BJ (cell line): ENCODE measurements at regions not wholly inside any gene's neighbourhood (a gene's known extent, or its start where the extent isn't known, plus 50 kb on each side); places are given as distances from the start of the nearest gene placed in this dataset.
"Not testable (repeated sequence)": the region's sequence is repeated elsewhere in the genome, so short reads cannot be mapped to it uniquely, and the experiment has no call there.

ENCODE experiments used
- CTCF ChIA-PET: fragments of 350-600 bp; formaldehyde crosslinking; extraction: SDS; loops from one replicate; lab custom pipeline; 2021; ENCODE audit warnings: antibody characterized with exemption, inconsistent platforms; lab: Yijun Ruan, JAX
- POLR2A ChIA-PET: fragments of 300-600 bp; sonication (Branson Sonifier 250); formaldehyde crosslinking; extraction: SDS; loops from one replicate; lab custom pipeline; 2021; ENCODE audit warnings: antibody characterized with exemption; lab: Charles Lee
- DNase-seq: peaks from one replicate; pipeline ENCODE4 v3.0.0-alpha.2; 2011; ENCODE audit warnings: low read depth
- H3K27me3 ChIP-seq: 2 replicates; pipeline ENCODE4 v1.6.0; 2011; ENCODE audit warnings: low read length; ENCODE audit not compliant: control insufficient read depth, insufficient read depth
- H3K36me3 ChIP-seq: 2 replicates; pipeline ENCODE4 v1.5.1; 2011; ENCODE audit warnings: low read length; ENCODE audit not compliant: control insufficient read depth, insufficient read depth
- H3K4me3 ChIP-seq: 2 replicates; pipeline ENCODE4 v1.5.1; 2011; ENCODE audit warnings: low read depth, mild to moderate bottlenecking, control low read depth, low read length
- CTCF ChIP-seq: IDR thresholded peaks from 2 replicates; pipeline ENCODE4 v1.5.1; 2011; ENCODE audit warnings: low read depth, mild to moderate bottlenecking, control low read depth, inconsistent platforms, low read length, moderate library complexity; ENCODE audit not compliant: insufficient read depth

- Histone ChIP-seq H3K4me3 (no peak overlapping the region), H3K36me3 (no peaks in the 10 kb centered on the region), H3K27me3 (no peaks in the 10 kb centered on the region)
- TF ChIP-seq CTCF, result no peak
- ChIA-PET POLR2A (interaction anchor here (0.6 kb wide), 1 partner anchor 15 kb away, joined by 3 read pairs; no protein-coding TSS in a partner anchor), CTCF (interaction anchor here (0.7 kb wide), 1 partner anchor 219 kb away, joined by 3 read pairs; no protein-coding TSS in a partner anchor)
- DNase-seq, result no peak
Measured at GRCh38 chr5:125073090-125073489, 326.7 kb upstream of the ZNF608 start.

DNA sequence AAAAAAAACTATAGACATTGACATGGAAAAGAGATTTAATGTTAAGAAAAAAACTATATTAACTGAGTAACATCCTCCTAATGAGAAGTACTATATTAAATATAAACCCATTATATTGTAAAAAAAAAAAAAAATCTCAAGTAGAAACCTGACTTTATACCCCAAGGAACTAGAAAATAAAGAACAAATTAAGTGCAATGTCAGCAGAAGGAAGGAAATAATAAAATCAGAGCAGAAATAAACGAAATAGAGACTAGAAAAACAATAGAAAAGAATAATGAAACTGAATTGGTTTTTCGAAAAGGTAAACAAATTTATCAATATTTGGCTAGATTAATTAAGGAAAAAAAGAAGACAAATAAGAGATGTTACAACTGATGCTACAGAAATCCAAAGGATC is 329.1 kb upstream of the ZNF608 start:
- no peak overlapping the region for H3K4me3 ChIP-seq
- H3K36me3 ChIP-seq, result no peaks in the 10 kb centered on the region
- DNase-seq, result no peak
- POLR2A ChIA-PET, result no interaction called here
- no peaks in the 10 kb centered on the region for H3K27me3 ChIP-seq
- no peak for TF ChIP-seq CTCF
- CTCF ChIA-PET, result no interaction called here

- DNase-seq, H3K4me3 ChIP-seq, H3K36me3 ChIP-seq, POLR2A ChIA-PET, H3K27me3 ChIP-seq, CTCF ChIA-PET: not testable (repeated sequence)
Measured at GRCh38 chr5:125079028-125079427, 332.6 kb upstream of the ZNF608 start.

GRCh38 chr5:125081101-125081500 is 334.7 kb upstream of the ZNF608 start:
- ChIA-PET CTCF (interaction anchor here (0.7 kb wide), 1 partner anchor 1367 kb away, joined by 3 read pairs; no protein-coding TSS in a partner anchor), POLR2A (no interaction called here)
- Histone ChIP-seq H3K4me3 (no peak overlapping the region), H3K27me3 (no peaks in the 10 kb centered on the region), H3K36me3 (no peaks in the 10 kb centered on the region)
- no peak for TF ChIP-seq CTCF
- no peak for DNase-seq

GRCh38 chr5:125083981-125084380 is 337.5 kb upstream of the ZNF608 start:
- POLR2A ChIA-PET, result interaction anchor here (0.6 kb wide), 1 partner anchor 487 kb away, joined by 3 read pairs; no protein-coding TSS in a partner anchor
- DNase-seq, result peak; percentile 91
- H3K4me3 ChIP-seq, result no peak overlapping the region
- no peaks in the 10 kb centered on the region for H3K36me3 ChIP-seq
- no peak for TF ChIP-seq CTCF
- no peaks in the 10 kb centered on the region for H3K27me3 ChIP-seq
- CTCF ChIA-PET, result interaction anchor here (0.6 kb wide), 1 partner anchor 333 kb away, joined by 4 read pairs; no protein-coding TSS in a partner anchor
